Heart left ventricle (tissue), 16 donors: ENCODE measurements at regions not wholly inside any gene's neighbourhood (a gene's known extent, or its start where the extent isn't known, plus 50 kb on each side); places are given as distances from the start of the nearest gene placed in this dataset.

Source experiments
- ATAC-seq, 4 donors: fragments of 200-7000 bp; cut with Tn5 transposase; one replicate each; pipeline ENCODE4 v1.9.1; 2020 to 2022; ENCODE audit warnings: moderate library complexity in 4 of 4, mild to moderate bottlenecking in 3 of 4, moderate number of reproducible peaks in 1 of 4
- DNase-seq, 5 donors: peaks; one replicate each; pipeline ENCODE4 v3.0.0-alpha.2; 2020
- H3K27ac ChIP-seq, 12 donors: fragments of 200-600 bp; sonication (generic) in 4 of 12; one replicate each; pipeline versions ENCODE4 v1.5.0 to v1.8.0; 2016 to 2022; ENCODE audit warnings: mild to moderate bottlenecking in 2 of 12
- H3K27me3 ChIP-seq, 9 donors: fragments of 200-600 bp; sonication (generic) in 2 of 9; one replicate each; pipeline versions ENCODE4 v1.5.1 to v1.8.0; 2016 to 2022; ENCODE audit warnings: mild to moderate bottlenecking in 3 of 9
- H3K36me3 ChIP-seq, 9 donors: fragments of 200-600 bp; sonication (generic) in 2 of 9; one replicate each; pipeline versions ENCODE4 v1.5.0 to v1.8.0; 2018 to 2022; ENCODE audit warnings: mild to moderate bottlenecking in 2 of 9
- H3K4me1 ChIP-seq, 12 donors: fragments of 200-600 bp; sonication (generic) in 4 of 12; one replicate each; pipeline versions ENCODE4 v1.5.0 to v1.8.0; 2016 to 2022; ENCODE audit warnings: mild to moderate bottlenecking in 3 of 12
- H3K4me3 ChIP-seq, 12 donors: fragments of 200-600 bp; sonication (generic) in 4 of 12; one replicate each; pipeline versions ENCODE4 v1.5.0 to v1.8.0; 2017 to 2022; ENCODE audit warnings: mild to moderate bottlenecking in 9 of 12, moderate library complexity in 4 of 12
- H3K9me3 ChIP-seq, 12 donors: fragments of 200-600 bp; sonication (generic) in 4 of 12; one replicate each; pipeline versions ENCODE4 v1.5.0 to v1.8.0; 2016 to 2022; ENCODE audit warnings: mild to moderate bottlenecking in 1 of 12
- POLR2A ChIP-seq, 2 donors: fragments of 450-650 bp; IDR thresholded peaks; one replicate each; pipeline ENCODE4 v1.6.1; 2017; ENCODE audit warnings: antibody characterized with exemption in 2 of 2, mild to moderate bottlenecking in 2 of 2, moderate library complexity in 2 of 2
- WGBS, 4 donors: extraction: QIAGEN DNeasy Blood & Tissue Kit in 2 of 4; methylation state at CpG; one replicate each; pipeline versions ENCODE4 v1.1.5 to v1.1.7; 2013 to 2018; 5-methylcytosine and 5-hydroxymethylcytosine counted together
- intact Hi-C, 10 donors: fragments of 100-400 bp; cut with DNase I; formaldehyde crosslinking; loops; one replicate each; pipeline versions ENCODE4 v1.11.1 to v1.14.2; 2022
- TF ChIP-seq, protein P1 (sequence below), 12 donors: fragments of 200-600 bp; sonication (generic) in 4 of 12; IDR thresholded peaks; one replicate each; pipeline versions ENCODE4 v1.5.0 to v1.8.0; 2018 to 2022; ENCODE audit warnings: antibody characterized with exemption in 12 of 12, mild to moderate bottlenecking in 5 of 12
- donor health status: ischemic (EF 13 %, LVEDD 7.1; RV severe dilation, severe dysfunction).
- donor health status: healthy with polysubstance abuse.
- donor health status: DM: no; HTN: yes; CAD: no.
- donor health status: DM: no; HTN: no; CAD: no.
- donor health status: ischemic (EF 25% LVEDD 6.9; RV normal size, moderate dysfunction).
- donor health status: ischemic (EF 25% LVEDD 5.7; RV mildly dilated, moderate dysfunction).
- donor health status: healthy.
- donor health status: DM: yes; HTN: yes; CAD: no.
- donor health status: ischemic (EF 35%, LVEDD 5.7; RV mildly dilated, moderate dysfunction).
- donor health status: nonischemic (EF 11% LVEDD 7.7; RV severe dilation, severe dysfunction).
- donor health status: DM: yes; HTN: yes; CAD: no.
- donor health status: PGD.
- donor health status: ischemic (EF 29% LVEDD 5.4; RV normal size, mild dysfunction).
- donor health status: nonischemic (EF 23%, LVEDD 6.1; RV moderate dilation, normal function).

DNA sequence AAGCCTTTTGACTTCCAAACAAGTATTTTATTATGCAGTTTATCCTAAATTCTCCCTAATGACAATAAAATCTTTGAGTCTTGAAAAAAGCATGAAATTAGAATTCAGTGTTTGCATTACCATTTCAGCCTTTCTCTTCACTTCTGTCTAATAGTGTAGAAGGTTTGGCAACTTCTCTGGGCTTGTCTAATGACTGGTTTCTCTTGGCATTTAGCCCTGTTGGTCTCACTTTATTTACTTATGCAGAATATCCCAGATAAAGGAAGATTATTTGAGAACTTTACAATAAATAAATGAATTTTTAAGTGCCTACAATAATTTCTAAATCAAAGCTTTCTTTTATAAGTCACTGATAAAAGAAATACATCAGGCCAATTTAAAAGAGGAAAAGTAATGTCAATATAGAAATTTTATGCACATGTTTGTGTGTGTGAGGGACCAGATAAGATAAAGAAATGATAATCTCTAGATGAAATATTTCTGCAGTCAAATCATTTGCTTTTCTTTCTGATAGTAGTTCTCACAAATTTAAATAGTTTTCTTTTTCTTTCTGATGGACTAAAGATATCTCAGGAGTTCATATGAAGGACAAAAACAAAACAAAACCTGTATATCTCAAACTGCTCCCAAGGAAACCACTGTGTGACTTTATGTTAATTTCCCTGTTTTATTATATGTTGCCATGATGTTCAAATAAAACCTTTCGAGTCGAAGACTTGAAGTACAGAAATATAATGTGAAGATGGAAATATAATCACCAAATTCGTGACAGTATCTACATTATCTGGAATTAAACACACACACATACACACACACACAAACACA, 533.1 kb upstream of the CBLB start:
- intact Hi-C loops: no loop called here
- TF ChIP-seq, protein P1, sequence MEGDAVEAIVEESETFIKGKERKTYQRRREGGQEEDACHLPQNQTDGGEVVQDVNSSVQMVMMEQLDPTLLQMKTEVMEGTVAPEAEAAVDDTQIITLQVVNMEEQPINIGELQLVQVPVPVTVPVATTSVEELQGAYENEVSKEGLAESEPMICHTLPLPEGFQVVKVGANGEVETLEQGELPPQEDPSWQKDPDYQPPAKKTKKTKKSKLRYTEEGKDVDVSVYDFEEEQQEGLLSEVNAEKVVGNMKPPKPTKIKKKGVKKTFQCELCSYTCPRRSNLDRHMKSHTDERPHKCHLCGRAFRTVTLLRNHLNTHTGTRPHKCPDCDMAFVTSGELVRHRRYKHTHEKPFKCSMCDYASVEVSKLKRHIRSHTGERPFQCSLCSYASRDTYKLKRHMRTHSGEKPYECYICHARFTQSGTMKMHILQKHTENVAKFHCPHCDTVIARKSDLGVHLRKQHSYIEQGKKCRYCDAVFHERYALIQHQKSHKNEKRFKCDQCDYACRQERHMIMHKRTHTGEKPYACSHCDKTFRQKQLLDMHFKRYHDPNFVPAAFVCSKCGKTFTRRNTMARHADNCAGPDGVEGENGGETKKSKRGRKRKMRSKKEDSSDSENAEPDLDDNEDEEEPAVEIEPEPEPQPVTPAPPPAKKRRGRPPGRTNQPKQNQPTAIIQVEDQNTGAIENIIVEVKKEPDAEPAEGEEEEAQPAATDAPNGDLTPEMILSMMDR (IDR thresholded peaks at IDR 0.05): no peak
- no peak for TF ChIP-seq POLR2A (IDR thresholded peaks at IDR 0.05)
- Histone ChIP-seq H3K36me3 (no peaks in the 10 kb centered on the region), H3K27ac (no peak overlapping the region), H3K27me3 (no peaks in the 10 kb centered on the region), H3K9me3 (no peaks in the 10 kb centered on the region), H3K4me1 (no peaks in the 10 kb centered on the region), H3K4me3 (no peak overlapping the region)
- 66 to 80% (median 76%) methylated on average over 3 of the region's 3 CpGs for WGBS, 4 donors
- no peak for DNase-seq
- ATAC-seq: no peak

DNA sequence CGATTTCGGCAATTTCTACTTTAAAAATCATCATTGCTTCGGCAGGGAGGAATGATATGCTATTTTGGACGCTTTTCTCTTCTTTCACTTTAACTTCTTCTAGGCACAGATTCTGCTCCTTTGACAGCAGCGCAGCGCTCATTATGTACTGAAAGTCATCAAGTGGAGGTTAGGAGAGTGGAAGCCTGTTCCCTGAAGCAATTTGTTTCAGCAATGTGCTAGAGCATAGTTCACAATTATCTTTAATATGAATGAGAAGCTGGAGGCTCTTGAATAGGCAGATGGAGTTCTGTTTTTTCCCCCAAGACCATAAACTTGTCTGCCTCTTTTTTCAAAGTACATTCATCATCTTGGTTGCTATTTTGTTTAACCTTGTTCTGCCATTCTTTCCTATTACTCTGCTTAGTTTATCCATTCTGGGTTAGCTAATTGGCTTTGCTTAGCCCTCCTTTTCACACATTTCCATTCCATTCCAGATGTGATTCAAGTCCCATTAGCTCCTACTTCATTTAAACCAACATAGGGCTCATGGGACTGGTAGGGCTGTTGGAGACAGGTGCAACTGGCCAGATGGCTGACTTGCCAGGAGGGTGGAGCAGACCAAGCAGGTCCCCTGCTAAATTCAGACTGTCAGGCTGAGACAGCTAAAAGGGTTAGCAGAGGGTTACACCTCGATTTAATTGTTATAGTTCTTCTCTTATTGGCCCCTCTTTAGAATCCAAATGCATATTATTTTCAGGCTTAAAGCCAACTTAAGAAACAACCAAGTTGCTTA, 534.7 kb upstream of the CBLB start:
- TF ChIP-seq, protein P1 (IDR thresholded peaks at IDR 0.05): no peak
- no peak for TF ChIP-seq POLR2A (IDR thresholded peaks at IDR 0.05)

DNA sequence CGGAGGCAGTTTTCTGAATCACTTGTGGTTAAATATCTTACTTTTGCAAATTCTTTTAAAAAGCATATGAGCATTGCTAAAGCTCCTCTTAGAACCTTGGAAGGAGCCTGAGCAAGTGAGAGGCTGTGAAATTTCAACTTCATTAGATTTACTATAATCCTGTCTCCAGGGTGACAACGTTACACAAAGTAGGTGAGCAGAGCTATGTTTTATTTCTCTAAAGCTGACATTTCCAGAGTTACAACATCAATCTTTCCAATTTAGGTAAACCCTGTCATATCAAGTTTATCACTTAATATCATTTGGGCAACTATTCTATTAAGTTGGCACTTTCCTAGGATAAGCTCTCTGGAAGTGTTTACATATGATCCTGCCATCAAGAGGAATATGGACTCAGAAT, 544.9 kb upstream of the CBLB start:
- H3K4me3 ChIP-seq: no peak overlapping the region
- no peak overlapping the region for H3K27ac ChIP-seq
- peaks cover 0 to 8% (median 0%) of the 10 kb centered on the region in 12 donors for H3K9me3 ChIP-seq
- TF ChIP-seq, protein P1 (IDR thresholded peaks at IDR 0.05): no peak
- TF ChIP-seq POLR2A (IDR thresholded peaks at IDR 0.05): no peak
- no peaks in the 10 kb centered on the region for H3K36me3 ChIP-seq
- DNase-seq: no peak
- H3K4me1 ChIP-seq: no peaks in the 10 kb centered on the region
- WGBS, 4 donors: 50 to 99% (median 97%) methylated on average over 2 of the region's 2 CpGs
- ATAC-seq: no peak
- no peaks in the 10 kb centered on the region for H3K27me3 ChIP-seq
- intact Hi-C loops: no loop called here

More for the DNA sequence above, 534.7 kb upstream of the CBLB start:
- Histone ChIP-seq H3K9me3 (no peaks in the 10 kb centered on the region), H3K4me1 (no peaks in the 10 kb centered on the region), H3K4me3 (no peak overlapping the region), H3K27me3 (no peaks in the 10 kb centered on the region), H3K27ac (no peak overlapping the region), H3K36me3 (no peaks in the 10 kb centered on the region)
- DNase-seq: no peak
- intact Hi-C loops: no loop called here
- WGBS, 4 donors: 88 to 96% (median 94%) methylated on average over 7 of the region's 7 CpGs
- ATAC-seq: no peak

DNA sequence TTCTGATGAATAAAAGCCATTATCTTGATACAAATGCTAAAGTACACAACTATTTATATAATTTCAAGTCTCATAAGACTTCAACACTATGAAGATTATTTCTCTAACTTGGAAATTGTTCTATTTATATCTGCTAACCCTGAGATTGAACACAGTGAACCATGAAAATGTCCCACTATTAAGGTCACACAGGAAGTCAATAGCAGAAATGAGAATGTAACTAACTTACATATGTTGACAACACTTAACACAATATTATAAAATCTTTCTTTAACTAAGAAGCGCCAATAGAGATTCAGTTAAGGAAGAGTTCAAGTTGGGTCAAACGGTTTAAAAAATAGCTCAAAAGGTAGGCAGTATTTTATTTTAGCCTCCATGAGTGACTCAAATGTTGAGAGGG, 551.8 kb upstream of the CBLB start:
- H3K9me3 ChIP-seq: peaks cover 0 to 4% (median 0%) of the 10 kb centered on the region in 12 donors
- no peak for TF ChIP-seq POLR2A (IDR thresholded peaks at IDR 0.05)
- intact Hi-C loops: no loop called here
- WGBS, 4 donors: 45 to 93% (median 48%) methylated on average over 2 of the region's 2 CpGs
- peaks cover 0 to 9% (median 0%) of the 10 kb centered on the region in 12 donors for H3K4me1 ChIP-seq
- DNase-seq (no peak), ATAC-seq (no peak)
- no peak overlapping the region for H3K4me3 ChIP-seq
- no peak overlapping the region for H3K27ac ChIP-seq
- H3K36me3 ChIP-seq: no peaks in the 10 kb centered on the region
- no peaks in the 10 kb centered on the region for H3K27me3 ChIP-seq
